ENCODE measurements at regions not wholly inside any gene's neighbourhood (a gene's known extent, or its start where the extent isn't known, plus 50 kb on each side); places are given as distances from the start of the nearest gene placed in this dataset.

DNA sequence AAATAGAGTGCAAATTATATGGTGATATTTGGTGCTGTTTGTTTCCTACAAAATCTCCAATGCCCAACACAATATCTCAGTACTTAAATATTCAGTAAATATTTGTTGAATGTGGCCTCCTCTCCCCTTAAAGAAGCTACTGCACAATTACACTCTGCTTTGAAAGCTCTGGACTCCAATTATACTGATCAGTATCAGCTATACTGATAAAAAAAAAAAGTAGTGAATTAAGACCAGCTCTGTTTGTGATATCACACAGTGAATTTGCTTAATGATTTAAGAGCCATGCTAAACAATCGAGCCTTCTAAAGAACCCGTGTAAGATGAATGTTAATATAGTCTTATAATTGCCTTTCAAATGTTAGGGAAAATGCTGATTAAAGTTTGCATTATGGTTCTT lies 543.2 kb upstream of the API5 start:
- TF ChIP-seq, protein P1, sequence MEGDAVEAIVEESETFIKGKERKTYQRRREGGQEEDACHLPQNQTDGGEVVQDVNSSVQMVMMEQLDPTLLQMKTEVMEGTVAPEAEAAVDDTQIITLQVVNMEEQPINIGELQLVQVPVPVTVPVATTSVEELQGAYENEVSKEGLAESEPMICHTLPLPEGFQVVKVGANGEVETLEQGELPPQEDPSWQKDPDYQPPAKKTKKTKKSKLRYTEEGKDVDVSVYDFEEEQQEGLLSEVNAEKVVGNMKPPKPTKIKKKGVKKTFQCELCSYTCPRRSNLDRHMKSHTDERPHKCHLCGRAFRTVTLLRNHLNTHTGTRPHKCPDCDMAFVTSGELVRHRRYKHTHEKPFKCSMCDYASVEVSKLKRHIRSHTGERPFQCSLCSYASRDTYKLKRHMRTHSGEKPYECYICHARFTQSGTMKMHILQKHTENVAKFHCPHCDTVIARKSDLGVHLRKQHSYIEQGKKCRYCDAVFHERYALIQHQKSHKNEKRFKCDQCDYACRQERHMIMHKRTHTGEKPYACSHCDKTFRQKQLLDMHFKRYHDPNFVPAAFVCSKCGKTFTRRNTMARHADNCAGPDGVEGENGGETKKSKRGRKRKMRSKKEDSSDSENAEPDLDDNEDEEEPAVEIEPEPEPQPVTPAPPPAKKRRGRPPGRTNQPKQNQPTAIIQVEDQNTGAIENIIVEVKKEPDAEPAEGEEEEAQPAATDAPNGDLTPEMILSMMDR (IDR thresholded peaks at IDR 0.05), result no peak
- TF ChIP-seq POLR2AphosphoS5 (IDR thresholded peaks at IDR 0.05) (no peak), POLR2A (IDR thresholded peaks at IDR 0.05) (no peak), EP300 (IDR thresholded peaks at IDR 0.05; ENCODE audit: low read depth) (no peak)

Data from transverse colon (tissue), 4 donors.